Stimulated activated naive CD8-positive, alpha-beta T cell treated with anti-CD3 and anti-CD28 coated beads, Interleukin-15, amount 100 ng/mL, for 72 hours (primary cell): ENCODE measurements at regions not wholly inside any gene's neighbourhood (a gene's known extent, or its start where the extent isn't known, plus 50 kb on each side); places are given as distances from the start of the nearest gene placed in this dataset.
A peak's percentile ranks its signal among the peaks of the same experiment; 100 is the strongest.

Experiments
- ATAC-seq: fragments of 150-1000 bp; cut with Tn5 transposase; 2 replicates; pipeline ENCODE4 v1.10.0; 2021; ENCODE audit warnings: mild to moderate bottlenecking, moderate library complexity
- DNase-seq, 2 donors: peaks; one replicate each; pipeline ENCODE4 v3.0.0; 2021 to 2022
- H3K27ac Mint-ChIP-seq, 2 donors: one replicate each; pipeline ENCODE4 v1.8.0; 2022; ENCODE audit warnings: mild to moderate bottlenecking in 2 of 2, mixed read lengths in 2 of 2, moderate library complexity in 2 of 2
- H3K27me3 Mint-ChIP-seq: one replicate; pipeline ENCODE4 v1.8.0; 2022; ENCODE audit warnings: mixed read lengths
- H3K4me1 Mint-ChIP-seq: one replicate; pipeline ENCODE4 v1.8.0; 2022; ENCODE audit warnings: mild to moderate bottlenecking, mixed read lengths
- H3K4me3 Mint-ChIP-seq, 2 donors: one replicate each; pipeline ENCODE4 v1.8.0; 2022; ENCODE audit warnings: mild to moderate bottlenecking in 2 of 2, mixed read lengths in 2 of 2, moderate library complexity in 1 of 2
- H3K9me3 Mint-ChIP-seq, 2 donors: one replicate each; pipeline ENCODE4 v1.8.0; 2022; ENCODE audit warnings: mixed read lengths in 2 of 2

DNA sequence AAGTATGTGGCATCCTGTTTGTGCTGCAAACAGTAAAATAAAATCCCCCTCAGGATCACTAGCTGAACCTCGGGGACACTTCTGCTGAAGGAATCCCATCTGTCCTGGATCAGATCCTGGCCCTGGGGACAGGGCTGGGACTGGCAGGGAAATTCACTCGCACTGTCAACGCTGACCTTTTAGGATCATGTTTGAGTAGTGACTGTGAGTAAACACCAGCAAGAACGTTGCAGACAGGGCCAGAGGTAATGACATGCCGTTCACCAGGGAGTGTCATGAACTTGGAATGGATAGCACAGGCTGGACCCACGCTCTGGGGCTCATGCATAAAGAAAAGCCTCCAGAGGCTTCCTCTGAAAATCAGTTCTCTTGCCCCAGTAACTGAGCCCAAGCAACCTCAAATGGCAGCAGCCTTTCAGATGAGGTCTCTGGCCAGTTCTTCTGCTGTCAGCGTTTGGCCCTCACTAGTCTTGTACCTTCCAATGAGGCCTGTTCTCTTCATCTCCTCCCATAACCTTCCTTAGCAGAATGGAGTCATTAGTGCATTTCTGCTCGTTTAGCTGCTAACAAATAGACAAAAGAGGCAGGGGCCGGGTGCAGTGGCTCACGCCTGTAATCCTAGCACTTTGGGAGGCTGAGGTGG, 51.0 kb upstream of the BARX2 start:
- no peak overlapping the region for H3K27ac Mint-ChIP-seq
- H3K4me3 Mint-ChIP-seq, result no peak overlapping the region
- no peak for DNase-seq
- H3K9me3 Mint-ChIP-seq, result no peaks in the 10 kb centered on the region
- no peak for ATAC-seq
- H3K4me1 Mint-ChIP-seq, result no peaks in the 10 kb centered on the region
- H3K27me3 Mint-ChIP-seq, result no peaks in the 10 kb centered on the region

DNA sequence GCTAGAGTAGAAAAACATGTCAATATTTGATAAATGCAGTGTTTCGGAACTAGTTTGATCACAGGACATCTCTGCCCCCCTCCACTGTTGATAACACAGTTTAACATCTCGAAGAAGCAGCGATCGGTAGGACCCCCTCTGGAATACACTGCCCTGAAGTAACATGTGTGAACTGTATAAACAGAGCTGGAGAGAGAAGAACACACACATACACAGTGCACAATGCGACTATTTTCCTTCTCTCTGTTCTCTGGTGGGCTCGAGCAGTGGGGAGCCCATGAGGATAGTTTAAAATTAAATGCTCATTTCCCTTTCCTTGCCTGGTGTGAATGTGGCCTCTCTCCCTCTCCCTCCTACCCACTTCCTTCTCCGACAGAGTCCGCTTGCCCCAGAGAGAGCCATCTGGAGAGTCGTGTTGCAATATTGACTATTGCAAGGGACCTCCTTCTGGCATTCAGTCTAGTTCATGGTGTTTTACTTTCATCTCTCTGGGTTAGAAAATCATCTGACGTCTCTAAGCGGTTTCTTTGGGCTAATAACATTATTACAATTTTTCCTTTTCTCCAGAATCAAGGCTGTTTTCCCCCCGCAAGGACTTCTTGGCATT, 51.6 kb upstream of the BARX2 start:
- no peak overlapping the region for H3K27ac Mint-ChIP-seq
- H3K9me3 Mint-ChIP-seq, result no peaks in the 10 kb centered on the region
- no peak overlapping the region for H3K4me3 Mint-ChIP-seq
- ATAC-seq, result peak; percentile 33
- H3K4me1 Mint-ChIP-seq, result no peaks in the 10 kb centered on the region
- no peaks in the 10 kb centered on the region for H3K27me3 Mint-ChIP-seq
- DNase-seq, result no peak

DNA sequence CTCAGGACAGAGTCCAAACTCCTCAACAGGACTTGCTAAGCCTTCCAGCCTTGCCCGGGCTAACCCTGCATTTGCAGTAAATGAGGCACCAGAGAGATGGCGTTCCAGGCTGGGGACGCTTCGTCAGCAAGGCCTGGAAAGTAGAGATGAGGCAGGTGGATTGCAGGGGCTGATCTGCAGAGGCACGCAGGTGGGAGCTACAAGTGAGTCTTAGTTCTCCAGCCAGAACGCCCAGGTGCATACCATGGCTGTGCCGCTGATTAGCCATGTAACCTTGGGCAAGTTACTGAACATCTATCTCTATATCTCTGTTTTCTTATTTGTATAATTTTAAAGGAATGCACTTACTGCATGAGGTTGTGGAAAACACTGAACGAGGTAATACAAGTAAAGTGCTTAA, 52.7 kb upstream of the BARX2 start:
- Mint-ChIP-seq H3K4me1 (no peaks in the 10 kb centered on the region), H3K27me3 (no peaks in the 10 kb centered on the region), H3K9me3 (no peaks in the 10 kb centered on the region), H3K27ac (no peak overlapping the region), H3K4me3 (no peak overlapping the region)
- DNase-seq (no peak), ATAC-seq (no peak)

DNA sequence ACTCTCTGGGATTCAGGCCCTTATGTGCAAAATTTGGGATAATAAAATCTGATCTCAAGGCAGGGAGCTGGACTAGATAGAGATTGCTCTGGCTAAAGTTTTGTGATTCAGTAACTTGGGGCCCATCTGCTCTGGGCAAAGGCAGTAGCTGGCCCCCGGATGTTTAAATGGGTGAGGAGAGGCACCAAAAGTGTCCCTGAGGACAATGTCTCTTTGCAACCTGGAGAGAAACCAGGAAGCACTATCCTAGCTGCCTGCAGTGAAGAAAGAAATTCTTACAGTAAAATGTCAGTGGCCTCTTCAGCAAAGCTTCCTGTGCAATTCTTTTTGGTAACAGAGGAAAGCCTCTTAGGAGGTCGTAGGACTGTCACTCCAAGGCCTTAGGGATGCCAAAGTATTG, 54.6 kb upstream of the BARX2 start:
- Mint-ChIP-seq H3K4me1 (no peaks in the 10 kb centered on the region), H3K27ac (no peak overlapping the region), H3K9me3 (no peaks in the 10 kb centered on the region), H3K27me3 (no peaks in the 10 kb centered on the region), H3K4me3 (no peak overlapping the region)
- ATAC-seq (no peak), DNase-seq (no peak)

DNA sequence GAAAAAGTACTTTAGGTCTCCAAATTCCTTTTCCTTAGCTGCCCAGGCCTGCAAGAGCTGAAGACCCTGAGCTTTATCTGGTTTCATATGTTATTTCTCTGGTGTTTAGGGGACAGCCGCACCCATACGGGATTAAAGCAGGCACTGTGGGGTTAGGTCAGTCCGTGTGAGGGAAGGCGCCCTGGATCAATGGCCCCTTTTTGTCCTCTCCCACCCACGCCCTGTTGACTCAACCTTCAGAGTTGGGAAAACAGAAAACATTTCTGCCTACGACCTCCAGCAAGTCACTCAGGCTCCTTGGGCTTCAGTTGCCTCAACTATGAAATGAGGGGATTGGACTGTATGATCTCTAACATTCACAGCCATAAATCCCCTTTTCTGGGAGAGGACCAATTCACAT, 55.2 kb upstream of the BARX2 start:
- no peaks in the 10 kb centered on the region for H3K4me1 Mint-ChIP-seq
- DNase-seq, result no peak

DNA sequence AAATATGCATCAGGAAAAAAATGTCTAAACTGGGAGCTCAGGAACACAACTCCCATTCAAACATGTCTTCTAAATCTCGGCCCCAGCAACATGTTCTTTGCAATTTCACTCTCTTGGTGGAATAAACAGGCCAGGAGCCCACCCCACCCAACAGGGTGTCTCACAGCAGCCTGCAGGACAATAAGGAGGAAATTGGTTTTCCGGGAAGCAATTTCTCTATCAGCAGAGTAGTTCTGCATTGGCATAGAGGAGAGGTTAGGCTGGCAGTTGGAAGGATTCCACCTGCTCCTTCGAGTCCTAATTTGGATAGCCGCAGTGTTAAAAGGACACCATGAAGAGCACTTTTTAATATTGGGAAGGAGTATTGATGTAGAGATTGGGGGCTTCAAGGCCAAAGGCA, 55.9 kb upstream of the BARX2 start:
- H3K4me3 Mint-ChIP-seq, result no peak overlapping the region
- no peak for ATAC-seq

More for the DNA sequence above, 55.2 kb upstream of the BARX2 start:
- ATAC-seq, result no peak
- H3K27me3 Mint-ChIP-seq, result no peaks in the 10 kb centered on the region
- no peaks in the 10 kb centered on the region for H3K9me3 Mint-ChIP-seq
- H3K27ac Mint-ChIP-seq, result no peak overlapping the region
- no peak overlapping the region for H3K4me3 Mint-ChIP-seq

DNA sequence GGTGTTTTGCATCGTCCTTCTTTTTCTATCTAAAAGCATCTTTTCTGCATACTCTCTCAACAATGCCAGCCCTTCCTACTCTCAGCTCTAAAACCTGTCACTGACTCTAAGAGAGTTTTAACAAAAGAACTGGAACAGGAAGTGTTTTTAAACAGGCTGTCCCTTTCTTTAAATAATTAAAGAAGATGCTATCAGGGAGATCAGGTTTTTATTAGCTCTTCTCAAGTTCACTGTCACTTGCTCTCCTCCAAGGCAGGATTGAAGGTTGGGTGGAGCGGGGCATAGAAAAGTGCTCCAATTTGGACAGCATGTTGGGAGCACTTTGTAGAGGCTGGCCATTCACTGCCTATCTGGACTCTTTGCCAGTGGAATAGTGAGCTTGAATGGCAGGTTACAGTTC, 56.4 kb upstream of the BARX2 start:
- Mint-ChIP-seq H3K27me3 (no peaks in the 10 kb centered on the region), H3K4me3 (no peak overlapping the region), H3K9me3 (no peaks in the 10 kb centered on the region), H3K4me1 (no peaks in the 10 kb centered on the region), H3K27ac (no peak overlapping the region)
- DNase-seq (no peak), ATAC-seq (no peak)

More for the DNA sequence above, 55.9 kb upstream of the BARX2 start:
- Mint-ChIP-seq H3K4me1 (no peaks in the 10 kb centered on the region), H3K27ac (no peak overlapping the region), H3K9me3 (no peaks in the 10 kb centered on the region), H3K27me3 (no peaks in the 10 kb centered on the region)
- DNase-seq, result no peak

DNA sequence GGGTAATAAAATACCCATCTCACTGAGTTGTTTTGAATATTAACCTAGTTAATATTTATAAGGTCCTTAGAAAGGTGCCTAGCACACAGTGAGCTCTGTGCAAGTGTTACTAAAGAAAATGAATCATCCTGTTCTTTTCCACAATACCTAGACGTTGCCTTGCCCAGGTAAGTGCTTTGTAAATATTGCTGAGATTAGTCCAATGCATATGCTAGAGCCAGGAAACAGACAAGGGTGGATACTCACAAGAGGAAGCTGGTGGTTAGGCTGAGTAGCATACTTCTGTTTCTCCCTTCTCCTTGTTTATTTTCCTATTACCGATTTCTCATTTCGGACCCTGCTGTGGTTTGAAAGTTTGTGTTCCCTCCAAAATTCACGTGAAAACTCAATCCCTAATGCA, 58.1 kb upstream of the BARX2 start:
- DNase-seq (no peak), ATAC-seq (no peak)
- Mint-ChIP-seq H3K27me3 (no peaks in the 10 kb centered on the region), H3K9me3 (no peaks in the 10 kb centered on the region), H3K4me3 (no peak overlapping the region), H3K4me1 (no peaks in the 10 kb centered on the region), H3K27ac (no peak overlapping the region)

DNA sequence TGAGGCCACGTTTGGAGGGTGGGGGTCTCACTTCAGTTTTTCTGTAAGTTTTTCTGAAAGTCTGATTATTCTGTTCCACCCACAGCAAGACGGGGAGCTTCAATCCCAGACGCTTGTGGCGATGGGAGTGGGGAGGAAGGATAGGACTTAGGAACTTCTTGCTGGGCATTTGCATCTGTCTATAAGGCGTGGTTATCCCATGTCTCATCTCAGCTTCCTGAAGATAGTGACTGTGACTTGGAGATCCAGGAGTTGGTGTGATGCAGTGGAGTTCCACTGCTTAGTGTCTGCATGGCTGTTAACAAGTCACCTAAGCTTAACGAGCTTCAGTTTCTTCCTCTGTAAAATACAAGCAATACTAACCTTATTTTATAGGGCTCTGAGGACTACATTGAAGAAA, 58.9 kb upstream of the BARX2 start:
- H3K4me3 Mint-ChIP-seq, result no peak overlapping the region
- no peaks in the 10 kb centered on the region for H3K27me3 Mint-ChIP-seq
- H3K27ac Mint-ChIP-seq, result peak overlapping the region in 1 of 2 donors; percentile 60
- no peaks in the 10 kb centered on the region for H3K9me3 Mint-ChIP-seq
- no peaks in the 10 kb centered on the region for H3K4me1 Mint-ChIP-seq
- DNase-seq (no peak), ATAC-seq (no peak)

DNA sequence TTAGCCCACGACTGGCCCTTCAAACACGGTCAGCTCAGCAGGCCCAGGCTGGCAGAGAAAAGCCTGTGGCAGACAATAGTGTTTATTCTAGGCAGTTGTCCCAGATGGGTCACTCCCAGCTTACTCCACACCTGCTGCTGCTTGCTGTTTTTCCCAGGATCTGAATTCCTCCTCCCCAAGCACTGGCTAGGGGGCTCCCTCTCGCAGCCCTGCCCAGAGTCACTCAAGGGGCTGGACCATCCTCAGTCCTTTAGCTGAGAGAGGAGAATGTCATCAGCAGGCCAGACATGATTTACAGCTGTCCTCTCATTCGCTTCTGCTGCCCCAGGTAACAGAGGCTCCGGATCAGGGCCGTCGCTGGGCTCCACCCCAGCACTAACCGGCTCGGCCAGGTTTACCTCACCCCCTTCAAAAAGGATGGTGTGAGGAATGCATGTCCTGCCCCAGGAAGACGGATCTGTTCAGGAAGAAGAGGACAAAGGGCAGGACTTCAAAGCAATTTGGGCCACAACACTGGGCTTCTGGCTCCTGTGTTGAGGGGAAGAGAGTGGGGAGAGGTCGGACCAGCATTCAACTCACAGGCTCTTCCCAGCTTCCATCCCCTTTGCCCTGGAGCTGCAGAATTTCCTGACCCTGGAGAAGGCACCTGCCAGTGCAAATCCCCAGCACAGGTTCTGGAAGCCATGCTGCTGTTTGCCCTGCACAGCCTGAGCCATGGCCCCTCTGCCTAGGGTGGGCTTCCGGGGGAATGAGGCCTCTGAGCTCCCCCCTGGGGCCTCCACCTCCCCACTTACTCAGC, 59.7 kb upstream of the BARX2 start:
- H3K27ac Mint-ChIP-seq, result no peak overlapping the region

DNA sequence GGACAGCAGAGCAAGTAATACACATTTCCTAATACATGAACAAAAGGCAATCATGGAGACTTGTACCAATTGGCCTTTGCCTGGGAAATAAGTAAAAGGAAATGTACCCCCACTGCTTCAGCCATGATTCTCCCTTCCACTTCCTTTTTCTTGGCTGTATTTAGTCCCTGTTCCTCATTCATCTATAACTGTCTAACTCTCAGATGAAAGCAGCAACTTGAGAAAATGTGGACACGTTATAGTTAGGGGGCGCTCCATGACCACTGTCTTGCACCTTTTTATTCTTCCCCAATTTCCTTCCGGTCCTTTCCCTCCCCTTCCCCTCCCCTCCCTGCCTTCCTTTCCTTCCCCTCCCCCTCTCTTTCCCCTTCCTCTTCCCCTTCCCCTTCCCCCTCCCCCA, 61.3 kb upstream of the BARX2 start:
- Mint-ChIP-seq H3K9me3 (no peaks in the 10 kb centered on the region), H3K27ac (no peak overlapping the region), H3K4me1 (no peaks in the 10 kb centered on the region), H3K27me3 (no peaks in the 10 kb centered on the region), H3K4me3 (no peak overlapping the region)
- ATAC-seq, result no peak
- DNase-seq, result no peak

More for the DNA sequence above, 59.7 kb upstream of the BARX2 start:
- H3K9me3 Mint-ChIP-seq, result no peaks in the 10 kb centered on the region
- H3K4me1 Mint-ChIP-seq, result no peaks in the 10 kb centered on the region
- no peak overlapping the region for H3K4me3 Mint-ChIP-seq
- no peaks in the 10 kb centered on the region for H3K27me3 Mint-ChIP-seq
- ATAC-seq, result no peak
- DNase-seq, result no peak

DNA sequence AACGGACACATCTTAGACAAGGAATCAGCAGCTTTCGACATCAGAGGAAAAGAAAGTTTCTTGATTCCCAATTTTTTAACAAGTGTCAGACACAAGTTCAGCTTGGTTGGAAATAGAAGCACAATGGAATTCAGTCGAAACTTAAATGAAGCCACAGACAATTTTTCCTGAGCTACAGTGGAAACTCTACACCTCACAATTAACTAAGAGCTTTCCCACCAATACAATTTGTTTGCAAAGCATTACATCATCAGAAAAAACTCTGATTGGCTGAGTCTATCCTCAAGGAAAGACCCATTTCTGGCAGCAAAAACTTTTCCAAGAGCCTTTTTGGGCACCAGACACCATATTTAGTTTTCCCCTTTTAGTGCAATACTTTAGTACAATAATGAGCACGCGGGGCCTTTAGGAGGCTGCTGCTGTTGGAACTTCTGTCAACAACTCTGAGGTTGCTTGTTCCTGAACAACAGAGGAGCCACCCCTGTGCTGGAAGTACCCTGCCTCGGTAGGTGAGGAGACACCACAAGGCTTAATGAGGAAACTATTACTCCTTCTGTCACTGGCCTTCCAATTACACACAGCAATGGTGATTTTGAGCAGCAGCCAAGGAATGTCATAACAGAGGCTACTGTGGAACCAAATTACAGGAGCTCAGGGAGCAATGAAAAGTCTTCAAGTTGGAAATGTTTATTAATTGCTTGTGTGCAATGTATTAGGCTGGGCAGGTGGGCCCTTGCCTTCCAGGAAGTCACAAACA, 61.9 kb upstream of the BARX2 start:
- Mint-ChIP-seq H3K27ac (no peak overlapping the region), H3K4me1 (no peaks in the 10 kb centered on the region), H3K4me3 (no peak overlapping the region), H3K27me3 (no peaks in the 10 kb centered on the region), H3K9me3 (no peaks in the 10 kb centered on the region)
- no peak for ATAC-seq
- no peak for DNase-seq

DNA sequence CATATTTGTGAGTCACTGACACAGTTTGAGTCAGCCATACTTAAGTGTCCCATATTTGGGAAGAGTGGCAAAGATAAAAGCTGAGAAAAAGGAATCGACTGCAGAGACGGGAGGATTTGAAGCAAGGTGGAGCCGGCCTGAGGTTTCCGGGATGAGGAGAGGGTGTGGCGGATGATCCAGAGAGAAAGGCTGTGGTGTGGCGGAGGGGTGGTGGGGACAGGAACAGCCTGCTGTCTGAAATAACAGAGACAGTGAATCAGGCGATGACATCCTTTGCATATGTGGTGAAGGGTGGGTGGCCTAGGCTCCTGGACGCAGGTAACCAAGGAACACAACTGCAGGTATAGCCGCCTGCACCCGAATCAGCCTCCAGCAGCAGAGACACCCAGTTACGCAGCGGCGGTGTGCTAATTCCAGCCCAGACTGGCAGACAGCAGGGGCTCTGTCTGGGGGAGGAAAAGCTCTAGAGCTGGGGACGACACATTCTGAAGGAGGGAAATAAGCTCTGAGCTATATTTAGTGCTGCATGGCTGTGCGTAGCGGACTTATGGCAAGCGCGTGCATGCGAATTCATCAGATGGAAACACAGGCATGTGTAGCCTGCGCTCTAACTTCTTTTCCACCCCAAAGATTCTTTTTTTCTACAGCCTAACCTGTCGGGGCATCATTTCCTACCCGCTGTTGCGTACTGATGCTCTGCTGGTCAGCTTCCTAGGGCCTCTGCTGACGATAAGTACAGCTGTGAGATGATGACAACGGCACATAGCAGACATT, 62.7 kb upstream of the BARX2 start:
- Mint-ChIP-seq H3K4me3 (no peak overlapping the region), H3K27ac (peak overlapping the region in 1 of 2 donors; percentile 37), H3K27me3 (no peaks in the 10 kb centered on the region), H3K9me3 (no peaks in the 10 kb centered on the region), H3K4me1 (no peaks in the 10 kb centered on the region)
- ATAC-seq (no peak), DNase-seq (no peak)

DNA sequence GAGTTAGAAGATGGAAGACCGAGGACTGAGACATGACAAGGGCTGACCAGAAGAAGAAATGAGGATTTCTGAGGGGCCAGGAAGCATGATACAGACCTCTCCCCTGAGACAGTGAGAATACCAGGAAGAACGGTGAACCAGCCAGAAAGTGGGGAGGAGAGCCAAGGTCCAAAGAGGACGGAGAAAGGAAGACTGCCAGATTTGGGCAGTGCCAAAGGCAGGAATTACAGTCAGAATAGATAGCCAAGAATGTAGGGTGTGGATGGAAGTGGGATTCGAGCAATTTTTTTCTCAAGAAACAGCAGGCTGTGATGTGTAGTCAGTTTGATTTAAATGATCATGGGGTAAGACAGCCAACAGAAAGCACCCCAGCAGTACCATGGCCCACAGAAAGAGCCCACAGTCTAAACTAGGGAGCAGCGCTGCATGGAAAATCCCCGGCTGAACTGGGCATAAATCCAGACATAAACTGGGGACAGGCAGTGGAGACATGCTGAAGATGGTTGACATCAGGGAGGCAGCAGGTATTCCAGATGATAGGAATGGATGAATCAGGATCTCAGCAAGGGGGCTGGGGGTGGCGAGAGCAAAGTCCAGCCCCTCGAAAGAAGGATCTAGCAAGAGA, 67.3 kb upstream of the BARX2 start:
- no peaks in the 10 kb centered on the region for H3K4me1 Mint-ChIP-seq
- peak overlapping the region in 1 of 2 donors; percentile 11 for H3K27ac Mint-ChIP-seq
- no peaks in the 10 kb centered on the region for H3K27me3 Mint-ChIP-seq
- no peak overlapping the region for H3K4me3 Mint-ChIP-seq
- no peaks in the 10 kb centered on the region for H3K9me3 Mint-ChIP-seq
- ATAC-seq (no peak), DNase-seq (no peak)

DNA sequence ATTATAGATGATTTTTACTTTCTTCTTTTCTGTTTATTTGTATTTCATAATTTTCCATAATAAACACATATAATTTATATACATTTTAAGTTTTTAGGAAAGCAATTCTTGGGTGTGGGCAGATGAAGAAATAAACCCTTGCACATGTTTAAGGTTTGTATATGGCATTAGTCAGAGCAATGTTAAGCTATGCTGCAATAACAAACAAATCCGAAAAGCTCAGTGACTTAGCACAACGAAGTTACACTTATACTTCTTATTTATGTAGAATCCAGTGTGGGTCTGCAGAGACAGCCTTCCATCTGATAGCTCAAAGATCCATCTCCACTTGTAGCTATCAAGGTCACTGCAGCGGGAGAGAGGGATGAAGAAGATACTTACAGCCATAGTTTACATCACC, 68.5 kb upstream of the BARX2 start:
- Mint-ChIP-seq H3K27ac (no peak overlapping the region), H3K27me3 (no peaks in the 10 kb centered on the region), H3K4me1 (no peaks in the 10 kb centered on the region), H3K9me3 (no peaks in the 10 kb centered on the region), H3K4me3 (no peak overlapping the region)
- ATAC-seq, result no peak
- no peak for DNase-seq
